Panc1 (cell line): ENCODE measurements at regions not wholly inside any gene's neighbourhood (a gene's known extent, or its start where the extent isn't known, plus 50 kb on each side); places are given as distances from the start of the nearest gene placed in this dataset.

Experiments used
- ATAC-seq: fragments of 200-7000 bp; cut with Tn5 transposase; 2 replicates; pipeline ENCODE4 v1.9.1; 2020; ENCODE audit warnings: mild to moderate bottlenecking, moderate library complexity
- BruUV-seq: library from RNA; stranded (reverse); fragments of 400-500 nt; replicated peaks from 2 replicates; lab custom pipeline; 2021; lab: Mats Ljungman, UMichigan
- CTCF ChIA-PET: fragments of 300-600 bp; sonication (Branson Sonifier 250); formaldehyde crosslinking; loops from one replicate; lab custom pipeline; 2022; ENCODE audit warnings: antibody characterized with exemption; lab: Charles Lee
- POLR2A ChIA-PET: fragments of 300-600 bp; sonication (Branson Sonifier 250); formaldehyde crosslinking; loops from one replicate; lab custom pipeline; 2022; ENCODE audit warnings: antibody characterized with exemption; lab: Charles Lee
- DNase-seq: peaks from one replicate; pipeline ENCODE4 v3.0.0-alpha.2; 2010; ENCODE audit warnings: low read depth, low spot score
- H3K27ac ChIP-seq: 2 replicates; pipeline ENCODE4 v1.5.1; 2011; ENCODE audit warnings: mild to moderate bottlenecking, low read length, inconsistent platforms
- H3K27me3 ChIP-seq: fragments of 200-500 bp; sonication (Bioruptor generic); 2 replicates; pipeline ENCODE4 v1.6.0; 2014; ENCODE audit warnings: low read length, inconsistent platforms; ENCODE audit not compliant: control insufficient read depth, insufficient read depth
- H3K36me3 ChIP-seq: fragments of 200-500 bp; sonication (Bioruptor generic); 2 replicates; pipeline ENCODE4 v1.5.1; 2014; ENCODE audit warnings: inconsistent platforms, mild to moderate bottlenecking, low read length, moderate library complexity; ENCODE audit not compliant: control insufficient read depth, insufficient read depth
- H3K4me1 ChIP-seq: 2 replicates; pipeline ENCODE4 v1.5.1; 2011; ENCODE audit warnings: inconsistent platforms, mild to moderate bottlenecking, low read length, moderate library complexity; ENCODE audit not compliant: control insufficient read depth, insufficient read depth
- H3K4me3 ChIP-seq, 2 experiments: 2 replicates each; pipeline ENCODE4 v1.5.1; 2011 to 2012; ENCODE audit warnings: low read depth in 2 of 2, low read length in 2 of 2, mild to moderate bottlenecking in 2 of 2, inconsistent platforms in 1 of 2, moderate library complexity in 1 of 2
- H3K9me3 ChIP-seq: fragments of 200-500 bp; sonication (Bioruptor generic); 2 replicates; pipeline ENCODE4 v1.5.1; 2014; ENCODE audit warnings: low read depth, mild to moderate bottlenecking, inconsistent platforms, low read length, moderate library complexity; ENCODE audit not compliant: control insufficient read depth, insufficient read depth
- CTCF ChIP-seq: fragments of 450-650 bp; IDR thresholded peaks from 2 replicates; pipeline ENCODE4 v1.5.1; 2017; ENCODE audit warnings: mild to moderate bottlenecking
- POLR2AphosphoS5 ChIP-seq: IDR thresholded peaks from 2 replicates; pipeline ENCODE4 v1.6.1; 2012; ENCODE audit warnings: mild to moderate bottlenecking, low read depth, low read length, moderate library complexity
- REST ChIP-seq, 2 experiments: IDR thresholded peaks; 2 replicates each; pipeline ENCODE4 v1.6.1; 2011 to 2012; ENCODE audit warnings: low read depth in 2 of 2, control low read depth in 1 of 2, low read length in 1 of 2, mild to moderate bottlenecking in 1 of 2, moderate library complexity in 1 of 2; ENCODE audit not compliant: insufficient read depth in 1 of 2
- SIN3A ChIP-seq: IDR thresholded peaks from 2 replicates; pipeline ENCODE4 v1.6.1; 2012; ENCODE audit warnings: low read depth, mild to moderate bottlenecking, low read length, moderate library complexity, borderline replicate concordance; ENCODE audit not compliant: insufficient read depth
- TCF7L2 ChIP-seq: IDR thresholded peaks from 2 replicates; pipeline ENCODE4 v1.6.1; 2011; ENCODE audit warnings: mild to moderate bottlenecking, low read depth, low read length, inconsistent platforms
- in situ Hi-C: cut with HindIII; loops from 2 replicates; pipeline ENCODE4 v1.10.0; 2016; ENCODE audit warnings: low sequenced_read_pairs, low pct_unique_long_range_greater_than_20kb
- intact Hi-C: fragments of 100-400 bp; cut with micrococcal nuclease; formaldehyde crosslinking; loops from one replicate; pipeline ENCODE4 v1.10.0; 2022; ENCODE audit not compliant: unreplicated experiment

DNA sequence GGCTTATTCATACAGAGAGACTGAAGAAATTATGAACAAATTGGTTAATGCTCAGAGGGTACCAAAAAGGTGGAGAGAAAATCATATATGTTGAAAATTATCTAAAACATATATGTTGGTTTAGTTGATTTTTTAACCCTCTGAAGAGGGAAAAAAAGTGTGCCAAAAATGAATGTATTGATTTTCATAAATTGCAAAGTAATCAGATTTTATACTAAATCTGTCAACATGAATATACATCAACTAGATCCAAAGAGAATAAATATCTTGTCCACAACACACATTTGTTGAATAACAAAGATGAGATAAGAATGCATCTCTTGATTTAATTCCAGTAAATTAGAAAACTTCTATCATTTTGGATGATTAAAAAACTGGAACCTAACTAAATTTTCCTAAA lies 125.3 kb upstream of the TACR3 start:
- Histone ChIP-seq H3K9me3 (no peaks in the 10 kb centered on the region), H3K27me3 (no peaks in the 10 kb centered on the region), H3K36me3 (no peaks in the 10 kb centered on the region), H3K4me1 (no peaks in the 10 kb centered on the region), H3K4me3 (no peak overlapping the region), H3K27ac (no peak overlapping the region)
- ChIA-PET CTCF (no interaction called here), POLR2A (no interaction called here)
- in situ Hi-C loops, result no loop called here
- ATAC-seq (no peak), DNase-seq (no peak)
- BruUV-seq, result no TSS peak
- intact Hi-C loops, result no loop called here
- TF ChIP-seq REST (IDR thresholded peaks at IDR 0.05; ENCODE audit: insufficient read depth in 1 of 2, low read depth in 2 of 2, low read length in 1 of 2) (no peak), POLR2AphosphoS5 (no peak), TCF7L2 (no peak), CTCF (no peak), SIN3A (no peak)

DNA sequence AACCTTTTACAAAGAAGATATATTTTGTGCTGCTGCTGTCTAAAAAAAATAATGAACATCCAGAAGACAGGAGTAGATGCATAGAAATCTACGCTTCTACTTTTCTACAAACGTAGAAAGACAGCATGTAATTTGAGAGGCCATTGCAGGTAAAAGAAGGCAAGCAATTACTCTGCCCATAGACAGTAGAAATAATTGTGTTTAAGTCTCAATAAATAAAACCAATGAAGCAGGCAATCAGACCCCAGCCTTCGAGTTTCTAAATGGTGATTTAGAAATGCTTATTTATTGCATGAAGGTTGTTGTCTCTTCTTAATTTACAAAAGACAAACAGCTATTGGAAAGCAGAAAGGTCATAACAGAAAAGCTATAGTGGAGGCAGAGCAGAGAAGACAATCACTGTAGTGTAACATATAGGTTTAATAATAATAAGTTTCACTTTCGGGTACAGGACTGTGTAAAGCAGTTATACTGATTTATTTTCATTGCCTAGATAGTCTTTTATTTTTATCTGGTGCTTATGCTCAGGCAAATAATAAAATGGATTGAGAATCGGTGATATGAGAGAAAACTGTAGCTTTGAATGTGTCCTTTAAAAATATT lies 123.0 kb upstream of the TACR3 start:
- in situ Hi-C loops, result no loop called here

More for the DNA sequence above, 123.0 kb upstream of the TACR3 start:
- no peaks in the 10 kb centered on the region for H3K4me1 ChIP-seq
- no peak overlapping the region for H3K27ac ChIP-seq
- TF ChIP-seq CTCF, result no peak
- no peak for TF ChIP-seq REST (IDR thresholded peaks at IDR 0.05; ENCODE audit: insufficient read depth in 1 of 2, low read depth in 2 of 2, low read length in 1 of 2)
- TF ChIP-seq POLR2AphosphoS5, result no peak
- TF ChIP-seq TCF7L2, result no peak
- no peak for TF ChIP-seq SIN3A
- BruUV-seq, result no TSS peak
- no peaks in the 10 kb centered on the region for H3K27me3 ChIP-seq
- H3K36me3 ChIP-seq, result no peaks in the 10 kb centered on the region
- DNase-seq, result no peak
- ATAC-seq, result no peak
- no peaks in the 10 kb centered on the region for H3K9me3 ChIP-seq
- intact Hi-C loops, result no loop called here
- CTCF ChIA-PET, result no interaction called here
- POLR2A ChIA-PET, result no interaction called here
- no peak overlapping the region for H3K4me3 ChIP-seq
